GM12874 (cell line): ENCODE measurements at regions not wholly inside any gene's neighbourhood (a gene's known extent, or its start where the extent isn't known, plus 50 kb on each side); places are given as distances from the start of the nearest gene placed in this dataset.

ENCODE experiments used
- TF ChIP-seq, protein P1 (sequence below): IDR thresholded peaks from 2 replicates; pipeline ENCODE4 v1.5.1; 2011; ENCODE audit warnings: low read depth, mild to moderate bottlenecking, control low read depth, low read length, moderate library complexity; ENCODE audit not compliant: insufficient read depth

DNA sequence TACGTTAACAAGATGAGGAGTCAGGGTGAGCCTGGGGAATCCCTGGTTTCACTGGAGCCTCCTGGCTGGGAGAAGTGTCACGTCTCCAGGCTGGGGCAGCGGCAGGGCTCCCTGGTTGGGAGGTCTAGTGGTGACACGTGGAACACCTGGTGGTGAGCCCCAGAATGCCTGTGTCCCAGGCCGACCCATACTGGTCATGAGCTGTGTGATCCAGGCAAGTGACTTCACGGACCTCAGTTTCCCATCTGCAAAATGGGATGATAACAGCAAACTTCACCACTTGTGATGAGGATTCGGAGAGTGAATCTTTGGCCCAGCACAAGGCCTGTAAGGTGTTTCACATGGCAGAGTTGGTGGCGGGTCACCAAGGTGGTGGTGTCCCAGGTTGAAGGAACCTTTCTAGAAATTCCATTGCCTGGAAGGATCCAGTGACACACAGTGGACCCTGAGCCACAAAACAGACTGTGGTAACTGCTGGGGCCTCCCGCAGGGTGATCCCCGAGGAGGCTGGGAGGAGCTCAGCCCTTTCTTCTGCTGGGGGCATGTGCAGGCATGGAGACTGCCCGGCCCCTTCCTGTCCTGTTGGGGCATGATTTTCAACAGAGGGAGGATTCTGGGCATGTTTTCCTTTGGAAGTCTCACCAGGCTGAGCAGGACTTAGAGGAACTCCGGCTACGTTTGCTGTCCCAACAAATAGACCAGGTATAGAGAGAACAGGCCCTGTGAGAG lies 153.9 kb upstream of the IER5L start:
- TF ChIP-seq, protein P1, sequence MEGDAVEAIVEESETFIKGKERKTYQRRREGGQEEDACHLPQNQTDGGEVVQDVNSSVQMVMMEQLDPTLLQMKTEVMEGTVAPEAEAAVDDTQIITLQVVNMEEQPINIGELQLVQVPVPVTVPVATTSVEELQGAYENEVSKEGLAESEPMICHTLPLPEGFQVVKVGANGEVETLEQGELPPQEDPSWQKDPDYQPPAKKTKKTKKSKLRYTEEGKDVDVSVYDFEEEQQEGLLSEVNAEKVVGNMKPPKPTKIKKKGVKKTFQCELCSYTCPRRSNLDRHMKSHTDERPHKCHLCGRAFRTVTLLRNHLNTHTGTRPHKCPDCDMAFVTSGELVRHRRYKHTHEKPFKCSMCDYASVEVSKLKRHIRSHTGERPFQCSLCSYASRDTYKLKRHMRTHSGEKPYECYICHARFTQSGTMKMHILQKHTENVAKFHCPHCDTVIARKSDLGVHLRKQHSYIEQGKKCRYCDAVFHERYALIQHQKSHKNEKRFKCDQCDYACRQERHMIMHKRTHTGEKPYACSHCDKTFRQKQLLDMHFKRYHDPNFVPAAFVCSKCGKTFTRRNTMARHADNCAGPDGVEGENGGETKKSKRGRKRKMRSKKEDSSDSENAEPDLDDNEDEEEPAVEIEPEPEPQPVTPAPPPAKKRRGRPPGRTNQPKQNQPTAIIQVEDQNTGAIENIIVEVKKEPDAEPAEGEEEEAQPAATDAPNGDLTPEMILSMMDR, result no peak

DNA sequence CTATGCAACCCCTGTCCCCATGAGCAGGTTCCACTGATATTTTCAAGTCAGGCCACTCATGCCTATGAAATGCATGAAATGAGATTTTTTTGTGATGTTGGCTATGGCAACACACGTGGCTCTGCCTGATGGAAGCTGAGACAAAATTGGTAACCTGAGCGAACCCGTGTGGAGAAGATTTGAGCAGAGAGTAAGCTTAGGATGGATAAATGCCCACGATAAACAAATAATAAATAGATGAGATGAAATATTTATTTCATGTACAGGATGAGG lies 153.4 kb upstream of the IER5L start:
- TF ChIP-seq, protein P1, result no peak

DNA sequence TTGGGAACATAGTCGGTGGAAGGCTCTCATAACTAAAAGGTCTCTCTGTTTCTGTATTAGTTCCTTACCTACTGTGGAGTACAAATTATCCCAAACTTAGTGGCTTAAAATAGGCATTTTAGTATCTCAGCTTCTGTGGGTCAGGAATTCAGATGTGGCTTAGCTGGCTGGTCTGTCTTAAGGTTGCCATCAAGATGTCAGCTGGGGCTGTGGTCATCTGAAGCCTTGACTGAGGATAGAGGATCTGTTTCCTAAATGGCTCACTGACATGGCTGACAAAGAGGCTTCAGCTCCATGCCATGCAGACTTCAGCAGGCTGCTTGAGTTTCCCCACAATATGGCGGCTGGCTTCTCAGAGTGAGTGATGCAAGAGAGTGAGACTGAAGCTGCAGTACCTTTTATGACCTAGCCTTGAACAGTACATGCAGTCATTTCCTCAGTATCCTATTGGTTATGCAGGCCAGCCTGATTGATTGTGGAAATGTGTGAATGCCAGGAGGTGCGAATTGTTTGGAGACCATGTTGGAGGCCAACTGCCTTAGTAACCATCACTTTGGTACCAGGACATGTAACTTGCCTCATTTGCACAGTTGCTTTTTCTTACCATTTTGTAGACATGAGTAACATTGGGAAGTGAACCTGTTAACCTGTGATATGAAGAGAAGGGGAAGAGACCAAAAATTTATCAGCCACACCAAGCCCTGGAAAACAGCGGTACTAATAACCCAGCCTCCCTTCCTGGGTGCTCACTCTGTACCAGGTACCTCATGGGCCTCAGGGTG lies 152.8 kb upstream of the IER5L start:
- TF ChIP-seq, protein P1, result no peak

DNA sequence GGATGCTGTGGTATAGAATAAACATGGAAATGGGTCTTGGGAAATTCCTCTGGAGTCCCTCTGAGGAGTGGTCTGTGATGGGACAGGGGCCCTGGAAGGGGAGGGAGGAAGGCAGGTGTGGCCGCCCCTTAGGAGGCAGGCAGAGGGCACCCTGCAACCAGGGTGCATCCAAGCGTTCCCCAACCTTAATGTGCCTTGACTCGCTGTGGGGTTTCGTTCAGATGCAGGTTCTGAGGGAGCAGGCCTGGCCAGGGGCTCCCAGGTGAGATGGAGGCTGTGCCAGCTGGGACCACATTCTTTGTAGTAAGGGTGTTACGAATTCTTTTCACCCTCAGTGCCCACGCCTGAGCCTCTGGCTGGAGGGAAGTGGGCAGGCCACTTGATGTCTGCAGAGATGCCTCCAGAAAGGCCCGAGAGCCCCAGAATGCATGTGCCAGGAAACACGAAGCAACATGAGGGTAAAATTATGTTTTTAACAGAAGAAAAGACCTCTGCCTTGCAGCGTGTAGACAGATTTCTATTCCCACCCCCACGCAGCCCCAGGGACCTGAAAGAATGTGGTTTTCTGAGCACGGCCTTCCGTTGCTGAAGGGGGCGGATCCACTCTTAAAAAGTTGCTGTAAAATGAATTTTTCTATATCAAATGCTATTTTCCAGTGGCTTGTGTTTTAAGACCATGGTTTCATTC lies 150.4 kb upstream of the IER5L start:
- TF ChIP-seq, protein P1, result no peak

DNA sequence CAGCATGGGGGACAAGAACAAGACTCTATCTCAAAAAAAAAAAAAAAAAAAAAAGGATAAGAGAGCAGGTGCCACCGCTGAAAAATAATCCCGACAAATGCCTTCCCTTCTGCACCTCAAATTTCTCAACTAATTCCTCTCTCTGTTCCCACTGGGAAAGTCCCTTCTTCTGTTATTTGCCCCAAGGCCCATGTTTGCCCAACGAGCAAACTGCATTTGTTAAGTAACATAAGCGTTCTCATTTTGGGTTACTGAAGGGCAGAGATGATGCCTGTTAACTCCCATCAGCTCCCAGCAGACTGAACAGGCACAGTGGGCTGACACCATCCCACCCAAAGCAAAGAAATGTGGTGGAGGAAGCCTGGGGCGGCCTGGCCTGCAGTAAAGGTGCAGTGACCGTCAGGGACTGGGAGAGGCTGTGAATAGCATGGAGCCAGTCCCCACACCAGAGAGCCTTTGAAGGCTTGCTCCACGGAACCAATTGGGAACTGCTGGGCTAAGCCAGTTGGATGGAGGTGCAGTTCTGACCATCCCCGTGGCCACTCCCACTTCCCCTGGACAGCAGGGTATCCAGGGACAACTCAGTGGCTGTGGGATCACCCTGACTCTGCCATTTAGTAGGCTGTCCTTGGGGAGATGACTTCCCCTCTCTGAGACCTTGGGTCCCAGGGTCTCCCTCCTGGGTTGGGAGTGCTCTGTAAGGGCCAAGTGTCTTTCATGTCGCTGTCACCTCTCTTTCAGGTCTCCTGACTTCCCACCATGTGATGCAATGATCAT lies 149.7 kb upstream of the IER5L start:
- TF ChIP-seq, protein P1, result no peak

DNA sequence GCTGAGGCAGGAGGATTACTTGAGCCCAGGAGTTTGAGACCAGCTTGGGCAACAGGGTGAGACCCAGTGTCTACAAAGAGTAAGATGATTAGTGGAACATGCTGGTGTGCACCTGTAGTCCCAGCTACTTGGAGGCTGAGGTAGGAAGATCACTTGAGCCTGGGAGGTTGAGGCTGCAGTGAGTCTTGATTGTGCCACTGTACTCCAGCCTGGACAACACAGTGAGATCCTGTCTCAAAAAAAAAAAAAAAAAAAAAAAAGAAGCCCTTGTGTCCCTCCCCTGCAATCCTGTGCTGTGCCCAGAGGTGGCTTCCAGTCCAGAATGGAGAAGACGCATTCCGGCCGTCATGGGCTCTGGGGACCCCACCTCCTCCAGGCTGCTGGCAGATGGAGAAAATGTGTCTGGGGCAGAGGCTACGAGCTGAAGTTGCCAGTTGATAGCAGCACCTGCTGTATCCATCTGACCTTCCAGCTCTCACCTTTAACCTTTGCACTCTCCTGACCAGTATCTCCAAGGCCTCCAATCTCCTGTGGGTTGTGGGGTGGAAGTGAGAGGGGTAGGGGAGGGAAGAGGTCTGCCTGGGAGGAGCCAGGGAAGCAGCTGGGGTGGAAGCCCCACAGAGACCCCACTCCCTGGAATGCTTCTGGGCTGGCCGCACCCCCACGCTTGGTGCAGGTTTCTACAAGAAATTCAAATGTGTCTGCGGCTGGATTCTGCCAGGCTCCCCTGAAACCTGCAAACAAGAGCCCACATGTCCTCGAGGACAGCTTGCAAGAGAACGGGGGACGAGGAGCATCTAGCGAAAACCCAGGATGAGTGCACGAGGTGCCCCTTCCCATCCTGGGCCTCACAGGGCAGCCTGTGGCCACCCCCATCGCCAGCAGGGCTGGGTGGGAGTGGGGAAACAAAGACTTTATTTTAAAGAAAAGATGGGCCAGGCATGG lies 148.3 kb upstream of the IER5L start:
- TF ChIP-seq, protein P1, result no peak
